GM18498 (cell line): ENCODE measurements at regions not wholly inside any gene's neighbourhood (a gene's known extent, or its start where the extent isn't known, plus 50 kb on each side); places are given as distances from the start of the nearest gene placed in this dataset.

Source experiments
- ATAC-seq: cut with Tn5 transposase; IDR thresholded peaks from one replicate; pipeline ENCODE4 v1.9.1; 2021; ENCODE audit warnings: mild to moderate bottlenecking, moderate library complexity; ENCODE audit not compliant: unreplicated experiment

- ATAC-seq: no peak
Measured at GRCh38 chr9:89986190-89986589, 381.4 kb downstream of the GADD45G start.

GRCh38 chr9:89988458-89988857 lies 383.6 kb downstream of the GADD45G start:
- no peak for ATAC-seq

- ATAC-seq: no peak
Measured at GRCh38 chr9:89991204-89991790, 386.5 kb downstream of the GADD45G start.

GRCh38 chr9:89992326-89993198 lies 387.8 kb downstream of the GADD45G start:
- ATAC-seq: no peak

- ATAC-seq: no peak
Measured at GRCh38 chr9:89993678-89994630, 389.1 kb downstream of the GADD45G start.

GRCh38 chr9:89994988-89995613 lies 390.3 kb downstream of the GADD45G start:
- no peak for ATAC-seq

- ATAC-seq: no peak
Measured at GRCh38 chr9:89996116-89996515, 391.3 kb downstream of the GADD45G start.

GRCh38 chr9:89996773-89997172 lies 392.0 kb downstream of the GADD45G start:
- no peak for ATAC-seq

- ATAC-seq: no peak
Measured at GRCh38 chr9:89998633-89999032, 393.8 kb downstream of the GADD45G start.

GRCh38 chr9:89999176-89999533 lies 394.3 kb downstream of the GADD45G start:
- no peak for ATAC-seq

- ATAC-seq: peak; percentile 95
Measured at GRCh38 chr9:89999534-90000370, 394.9 kb downstream of the GADD45G start.

- ATAC-seq: no peak
Measured at GRCh38 chr9:90000925-90001324, 396.1 kb downstream of the GADD45G start.

- no peak for ATAC-seq
Measured at GRCh38 chr9:90001747-90002146, 396.9 kb downstream of the GADD45G start.

- ATAC-seq: no peak
Measured at GRCh38 chr9:90002397-90003271, 397.8 kb downstream of the GADD45G start.

GRCh38 chr9:90005388-90005787 lies 400.6 kb downstream of the GADD45G start:
- no peak for ATAC-seq

- no peak for ATAC-seq
Measured at GRCh38 chr9:90007516-90008440, 403.0 kb downstream of the GADD45G start.

GRCh38 chr9:90009447-90009846 lies 404.6 kb downstream of the GADD45G start:
- ATAC-seq: no peak

GRCh38 chr9:90010793-90011192 lies 406.0 kb downstream of the GADD45G start:
- no peak for ATAC-seq
